GM19238 (cell line): ENCODE measurements at regions not wholly inside any gene's neighbourhood (a gene's known extent, or its start where the extent isn't known, plus 50 kb on each side); places are given as distances from the start of the nearest gene placed in this dataset.
"Not testable (repeated sequence)": the region's sequence is repeated elsewhere in the genome, so short reads cannot be mapped to it uniquely, and the experiment has no call there.

Experiments used
- DNase-seq: peaks from one replicate; pipeline ENCODE4 v3.0.0; 2011; ENCODE audit warnings: low spot score; ENCODE audit not compliant: insufficient read length

DNA sequence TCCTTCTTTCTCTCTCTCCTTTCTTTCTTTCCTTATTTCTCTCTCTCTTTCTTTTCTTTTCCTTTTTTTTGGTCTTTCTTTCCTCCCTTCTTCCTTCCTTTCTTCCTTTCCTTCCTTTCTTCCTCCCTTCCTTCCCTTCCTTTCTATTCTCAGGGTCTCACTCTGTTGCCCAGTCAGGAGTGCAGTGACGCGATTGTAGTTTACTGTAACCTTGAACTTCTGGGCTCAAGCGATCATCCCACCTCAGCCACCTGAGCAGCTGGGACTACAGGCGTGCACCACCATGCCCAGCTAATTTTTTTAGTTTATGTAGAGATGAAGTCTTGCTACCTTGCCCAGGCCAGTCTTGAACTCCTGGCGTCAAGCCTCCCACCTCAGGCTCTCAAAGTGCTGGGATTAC lies 83.8 kb upstream of the PPM1B start:
- DNase-seq: no peak

DNA sequence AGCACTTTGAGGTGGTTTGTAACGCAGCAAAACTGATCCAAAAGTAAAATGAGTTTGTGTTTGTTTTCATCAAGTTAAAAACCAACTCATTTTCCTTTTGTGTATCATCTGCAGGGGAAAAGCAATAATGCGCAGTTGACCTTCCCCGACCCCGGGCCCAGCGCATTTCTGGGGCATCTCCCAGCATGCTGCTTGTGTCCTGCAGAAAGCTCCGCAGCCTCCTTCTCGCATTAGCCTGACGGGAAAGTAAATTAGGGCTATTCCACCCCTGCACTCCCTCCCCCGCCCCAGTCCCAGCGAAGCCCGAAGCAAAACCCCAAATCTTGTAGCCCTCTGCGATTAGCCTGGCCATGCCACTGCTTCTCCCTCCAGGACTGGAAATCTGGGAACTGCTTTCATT lies 82.0 kb upstream of the PPM1B start:
- no peak for DNase-seq

DNA sequence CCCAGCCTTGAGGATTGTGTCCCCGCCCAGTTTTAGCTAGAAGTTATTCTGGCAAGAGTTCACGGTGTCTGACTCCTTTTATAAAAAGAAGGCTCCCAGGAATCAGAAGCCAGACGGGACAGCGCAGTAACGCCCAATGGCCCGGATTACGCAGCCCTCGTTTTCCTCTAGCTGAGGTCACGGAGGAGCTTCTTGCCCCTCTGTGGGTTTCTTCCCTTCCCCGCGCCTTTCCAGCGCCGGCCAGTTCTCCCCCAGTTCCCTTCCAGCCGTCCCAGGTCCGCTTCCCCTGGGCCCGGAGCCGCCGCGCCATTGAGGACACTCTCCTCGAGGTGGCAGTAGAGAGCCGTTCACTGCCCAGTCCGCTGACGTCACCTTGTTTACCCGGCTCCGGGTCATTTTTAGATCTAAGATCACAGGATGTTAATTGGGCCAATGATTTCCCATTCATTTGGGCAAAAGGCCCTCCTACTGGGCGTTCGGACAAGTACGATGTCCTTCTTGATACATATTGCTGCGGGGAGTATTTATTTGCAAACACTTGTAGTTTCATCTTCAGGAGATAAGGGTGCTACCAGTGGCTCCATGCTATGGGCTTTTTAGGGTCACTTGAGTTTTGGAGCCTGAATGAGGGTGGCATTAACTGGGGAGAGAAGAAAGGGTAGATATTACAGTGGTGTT lies 81.5 kb upstream of the PPM1B start:
- peak; percentile 58 for DNase-seq

DNA sequence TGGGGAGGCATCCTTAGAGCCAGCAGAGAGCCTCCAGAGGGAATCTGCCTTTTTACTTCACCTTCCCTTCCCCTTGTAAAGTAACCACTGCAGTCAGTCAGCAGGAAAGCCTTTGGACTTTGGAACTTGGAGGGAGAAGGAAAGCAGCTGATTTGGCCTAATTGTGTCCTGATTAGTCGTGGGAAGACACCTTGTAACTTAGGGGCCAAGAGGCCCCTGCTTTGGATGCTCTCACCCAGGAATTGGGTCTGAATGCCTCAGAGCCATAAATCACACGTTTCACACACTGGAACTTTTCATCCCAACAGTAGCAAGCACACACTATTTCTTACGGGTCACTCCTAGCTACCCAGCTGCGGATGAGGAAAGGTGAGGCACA lies 81.0 kb upstream of the PPM1B start:
- DNase-seq: no peak

DNA sequence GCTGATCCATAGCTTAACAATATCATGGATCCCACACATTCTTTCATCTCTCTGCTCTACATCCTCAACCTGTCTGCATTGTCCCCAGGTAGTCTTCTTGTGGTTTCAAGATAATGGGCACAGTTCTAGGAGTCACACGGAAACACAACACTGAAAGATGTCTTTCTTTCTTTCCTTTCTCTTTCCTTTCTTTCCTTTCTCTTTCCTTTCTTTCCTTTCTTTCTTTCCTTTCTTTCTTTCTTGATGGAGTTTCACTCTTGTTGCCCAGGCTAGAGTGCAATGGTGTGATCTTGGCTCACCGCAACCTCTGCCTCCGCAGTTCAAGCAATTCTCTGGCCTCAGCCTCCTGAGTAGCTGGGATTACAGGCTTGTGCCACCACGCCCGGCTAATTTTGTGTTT lies 76.2 kb upstream of the PPM1B start:
- not testable (repeated sequence) for DNase-seq

DNA sequence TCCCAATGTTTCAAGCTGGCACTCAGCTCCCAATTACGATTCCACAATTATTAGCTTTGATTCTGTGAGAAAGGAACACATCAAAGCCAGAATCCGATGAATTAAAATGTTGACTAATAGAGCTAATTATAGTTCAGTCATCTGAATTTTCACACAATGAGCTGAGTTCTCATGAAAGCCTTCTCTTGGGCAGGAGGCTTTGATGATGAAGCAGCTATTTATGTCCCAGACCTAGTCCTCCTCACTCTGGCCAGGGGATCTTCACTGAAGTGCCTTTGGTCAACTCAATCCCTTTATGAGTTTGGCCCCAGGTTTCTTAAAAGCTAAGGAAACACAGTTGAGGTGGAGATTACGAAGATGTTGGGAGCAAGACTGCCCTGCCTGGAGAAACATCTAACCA lies 74.7 kb upstream of the PPM1B start:
- DNase-seq: no peak

DNA sequence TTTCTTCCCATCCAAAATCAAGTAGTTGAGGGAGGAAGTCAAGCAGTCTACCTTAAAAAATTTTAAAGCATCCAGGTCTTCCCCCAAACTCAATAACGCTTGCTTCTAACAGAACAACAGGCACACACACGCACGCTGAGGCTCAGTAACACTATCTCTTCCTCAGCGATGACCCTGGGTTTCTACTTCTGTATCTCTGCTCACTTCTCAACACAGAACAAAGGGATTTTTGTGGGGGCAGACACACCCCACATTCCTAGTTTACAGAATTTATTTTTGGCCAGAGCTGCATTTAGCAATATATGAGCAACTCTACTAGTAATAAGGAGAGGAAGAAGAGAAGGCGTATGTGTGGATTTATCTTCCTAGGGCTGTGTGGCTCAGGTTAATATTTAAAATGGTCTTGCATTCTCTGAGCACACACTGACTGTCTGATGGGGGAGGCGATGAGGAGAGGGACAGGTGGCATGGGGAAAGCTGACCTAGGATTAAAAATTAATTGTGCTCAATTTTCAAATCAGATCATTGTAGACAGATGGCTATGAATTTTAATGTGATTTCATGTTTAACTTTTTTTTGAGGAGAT lies 71.3 kb upstream of the PPM1B start:
- DNase-seq: no peak

DNA sequence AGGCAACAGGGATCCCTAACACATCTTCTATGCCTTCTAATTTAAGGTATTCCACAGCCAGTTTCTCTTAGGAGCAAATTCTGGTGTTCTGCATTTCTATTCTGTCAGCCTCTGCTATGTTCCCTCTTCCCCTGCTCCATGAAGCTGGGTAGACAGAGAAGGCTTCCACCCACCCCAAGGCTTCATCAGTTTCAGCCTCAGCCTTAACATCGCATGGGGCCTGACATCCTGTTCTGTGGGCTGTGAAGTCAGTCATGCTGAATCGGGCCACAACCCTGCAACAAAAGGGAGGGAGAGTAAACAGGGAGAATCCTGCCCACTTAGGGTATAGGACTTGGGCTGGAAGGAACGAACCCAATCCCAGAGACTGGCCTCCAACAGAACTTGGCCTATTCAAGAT lies 70.6 kb upstream of the PPM1B start:
- no peak for DNase-seq

DNA sequence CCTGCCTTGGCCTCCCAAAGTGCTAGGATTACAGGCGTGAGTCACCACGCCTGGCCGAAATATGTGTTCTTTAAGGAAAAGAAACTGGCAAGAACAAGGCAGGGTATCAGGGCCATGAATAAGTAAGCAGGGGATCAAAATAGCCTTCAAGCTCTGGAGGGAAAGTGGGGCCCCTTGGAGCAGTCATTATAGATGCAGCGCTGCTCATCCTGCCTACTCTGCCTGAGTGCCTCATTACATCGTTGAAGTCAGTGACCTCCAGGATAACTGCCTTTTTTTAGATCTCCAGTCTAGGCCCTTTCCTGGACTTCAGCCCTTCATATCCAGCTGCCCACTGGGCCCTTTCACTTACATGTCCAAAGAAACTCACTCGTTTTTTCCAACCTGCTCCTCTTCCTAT lies 69.8 kb upstream of the PPM1B start:
- DNase-seq: no peak

DNA sequence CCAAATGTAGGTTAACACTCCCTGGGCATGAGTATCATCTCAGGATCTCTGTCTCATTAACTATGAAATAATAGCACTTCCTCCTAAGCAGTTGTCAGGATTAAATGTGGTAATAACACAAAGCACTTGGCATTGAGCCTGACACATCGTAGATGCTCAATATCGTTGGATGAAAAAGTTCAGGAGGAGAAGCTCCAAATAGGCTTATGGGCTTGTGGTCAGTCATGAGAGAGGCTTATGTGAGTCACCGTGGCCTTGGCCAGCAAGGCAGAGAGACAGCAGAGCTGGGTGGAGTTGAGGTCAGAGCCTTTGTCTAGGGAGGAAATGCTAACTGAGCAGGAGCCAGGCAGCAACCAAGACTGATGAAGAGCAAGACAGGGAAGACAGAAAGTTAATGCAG lies 68.3 kb upstream of the PPM1B start:
- DNase-seq: no peak

DNA sequence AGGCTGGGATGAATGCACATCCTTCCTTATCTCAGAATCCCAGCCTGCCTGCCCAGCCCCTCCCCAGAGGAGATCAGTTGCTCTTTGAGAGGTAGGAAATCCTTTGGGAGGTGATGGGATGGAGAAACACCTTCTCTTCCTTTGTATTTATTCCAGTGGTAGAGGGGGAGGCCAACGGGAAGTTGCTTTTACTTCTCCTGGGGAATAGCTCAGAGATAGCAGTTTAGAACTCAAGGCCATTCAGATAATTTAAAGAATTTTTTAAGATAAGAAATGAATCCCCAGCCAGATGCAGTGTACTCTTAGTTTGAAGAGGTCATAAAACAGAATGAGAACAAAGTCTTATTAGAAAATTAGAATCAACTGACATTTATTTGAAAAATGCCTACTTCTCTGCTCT lies 67.4 kb upstream of the PPM1B start:
- no peak for DNase-seq

DNA sequence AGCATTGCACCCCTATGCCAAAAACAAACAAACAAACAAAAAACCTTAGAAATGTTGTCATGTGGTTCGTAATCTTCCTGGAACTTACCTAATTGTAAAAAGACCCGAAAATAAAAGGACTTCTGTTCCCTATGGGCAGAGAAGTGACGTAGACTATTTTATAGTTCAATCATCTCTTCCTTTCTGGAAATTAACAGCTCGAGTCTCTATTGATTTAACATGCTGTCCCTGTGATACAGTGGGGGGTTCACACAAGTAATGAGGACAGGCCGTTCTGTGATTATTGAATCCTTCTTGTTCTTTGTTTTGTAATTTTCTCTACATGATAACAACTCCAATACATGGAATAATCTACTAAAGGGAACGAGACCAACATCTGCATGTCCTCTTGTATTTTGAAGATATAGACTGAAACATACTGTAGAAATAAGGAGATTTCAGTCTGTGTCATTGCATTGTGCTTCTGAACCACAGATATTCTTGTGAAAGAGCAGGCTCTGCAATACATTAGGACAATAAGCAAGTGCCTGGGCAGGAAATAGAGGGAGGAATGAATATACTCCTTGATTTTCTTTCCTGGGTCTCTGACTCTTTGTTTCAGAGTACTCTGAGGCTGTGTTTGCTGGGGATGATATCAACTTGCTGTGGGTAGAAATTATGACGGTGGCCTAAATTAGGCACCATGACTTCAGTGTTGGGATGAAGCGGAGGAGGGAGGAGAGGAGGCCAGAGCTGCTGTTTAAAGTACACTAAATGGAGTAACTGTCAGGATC lies 65.7 kb upstream of the PPM1B start:
- DNase-seq: no peak

DNA sequence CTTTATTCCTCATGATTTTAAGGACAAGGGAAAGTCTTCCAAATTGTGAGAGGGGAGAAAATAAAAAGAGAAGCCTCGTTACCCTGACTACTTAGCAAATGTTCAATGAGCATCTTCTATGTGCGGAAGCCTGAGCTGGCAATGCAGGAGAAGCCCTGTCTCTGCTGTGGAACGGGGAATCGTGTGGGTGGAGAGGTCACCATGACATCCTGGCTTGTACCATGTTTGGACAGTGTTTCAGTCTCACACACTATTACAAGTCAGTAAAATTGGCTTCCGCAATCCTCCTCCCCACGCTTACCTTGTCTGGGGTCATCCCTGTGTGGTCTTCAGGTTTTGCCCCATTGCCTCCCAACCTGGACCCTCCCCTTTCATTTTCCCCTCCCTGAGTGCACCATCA lies 65.0 kb upstream of the PPM1B start:
- no peak for DNase-seq

DNA sequence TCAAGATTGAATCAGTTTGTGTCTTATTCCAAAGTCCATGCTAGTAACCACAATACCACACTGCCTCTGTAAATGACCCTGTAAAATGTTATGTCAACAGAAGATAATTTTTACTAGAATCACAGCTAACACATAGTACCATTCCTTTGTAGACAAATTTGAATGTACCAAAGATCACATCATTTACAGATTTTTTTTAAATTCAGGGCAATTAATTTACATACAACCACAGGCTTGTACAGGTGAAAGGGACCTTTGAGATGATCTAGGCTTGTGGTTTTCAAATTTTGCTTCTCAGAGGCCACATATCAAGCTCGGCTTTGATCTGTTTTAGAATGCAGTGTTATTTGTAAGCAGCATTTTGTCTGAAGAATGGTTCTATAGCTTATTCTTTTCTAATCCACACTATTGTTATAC lies 63.8 kb upstream of the PPM1B start:
- DNase-seq: no peak

DNA sequence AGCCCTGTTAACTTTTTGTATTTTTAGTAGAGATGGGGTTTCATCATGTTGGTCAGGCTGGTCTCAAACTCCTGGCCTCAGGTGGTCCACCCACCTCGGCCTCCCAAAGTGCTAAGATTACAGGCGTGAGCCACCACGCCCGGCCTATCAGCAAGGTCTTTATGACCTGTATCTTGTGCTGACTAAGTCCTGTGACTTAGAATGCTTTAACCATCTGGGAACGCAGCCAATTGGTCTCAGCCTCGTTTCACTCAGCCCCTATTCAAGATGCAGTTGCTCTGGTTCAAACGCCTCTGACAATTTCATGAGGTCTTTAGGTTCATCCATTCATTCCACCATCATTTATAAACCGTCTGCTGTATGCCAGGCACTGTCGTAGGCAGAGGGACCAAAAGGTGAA lies 62.2 kb upstream of the PPM1B start:
- DNase-seq: not testable (repeated sequence)

DNA sequence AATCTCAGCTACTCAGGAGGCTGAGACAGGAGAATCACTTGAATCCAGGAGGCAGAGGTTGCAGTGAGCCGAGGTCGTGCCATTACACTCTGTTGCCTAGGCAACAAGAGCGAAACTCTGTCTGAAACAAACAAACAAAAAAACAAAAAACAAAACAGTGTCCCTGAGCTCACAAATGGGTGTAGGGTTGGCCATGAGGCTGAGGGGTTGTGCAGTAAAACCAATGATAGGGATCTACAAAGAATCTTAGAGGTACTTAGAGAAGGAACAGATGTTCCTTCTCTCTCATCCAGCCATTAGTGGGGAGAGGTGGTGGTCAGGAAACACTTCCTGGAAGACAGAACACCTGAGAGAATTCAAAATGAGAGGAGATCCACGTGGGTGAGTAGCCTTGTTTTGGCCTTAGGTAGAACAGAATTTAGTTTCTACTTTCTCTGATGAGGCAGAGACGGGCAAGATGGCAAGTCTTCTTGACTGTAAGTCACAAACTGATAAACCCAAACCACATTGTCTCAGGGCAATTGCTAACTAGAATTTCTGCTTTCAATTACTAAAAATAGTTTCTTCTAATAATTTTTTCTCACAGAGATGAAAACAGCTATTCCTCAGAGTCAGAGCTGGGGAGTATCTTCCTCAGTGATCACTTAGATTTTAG lies 61.5 kb upstream of the PPM1B start:
- no peak for DNase-seq

DNA sequence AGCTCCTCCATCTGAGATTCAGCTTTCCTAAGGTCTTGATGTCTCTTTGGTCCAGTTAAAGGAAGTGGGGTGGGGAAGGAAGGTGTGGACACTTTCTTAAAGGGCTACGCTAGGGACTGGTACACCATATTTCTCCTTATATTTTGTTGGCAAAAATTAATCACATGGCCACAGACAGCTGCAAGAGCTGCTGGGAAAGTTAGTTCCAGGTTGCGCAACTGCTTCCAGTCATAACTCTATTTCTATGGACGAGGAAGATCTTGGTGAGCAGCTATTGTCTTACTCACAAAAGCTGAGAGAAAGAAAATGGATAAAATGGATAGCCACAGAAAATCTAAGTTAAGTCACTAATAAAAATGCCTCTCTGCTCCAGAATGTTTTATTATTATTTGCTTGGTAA lies 60.7 kb upstream of the PPM1B start:
- DNase-seq: no peak

DNA sequence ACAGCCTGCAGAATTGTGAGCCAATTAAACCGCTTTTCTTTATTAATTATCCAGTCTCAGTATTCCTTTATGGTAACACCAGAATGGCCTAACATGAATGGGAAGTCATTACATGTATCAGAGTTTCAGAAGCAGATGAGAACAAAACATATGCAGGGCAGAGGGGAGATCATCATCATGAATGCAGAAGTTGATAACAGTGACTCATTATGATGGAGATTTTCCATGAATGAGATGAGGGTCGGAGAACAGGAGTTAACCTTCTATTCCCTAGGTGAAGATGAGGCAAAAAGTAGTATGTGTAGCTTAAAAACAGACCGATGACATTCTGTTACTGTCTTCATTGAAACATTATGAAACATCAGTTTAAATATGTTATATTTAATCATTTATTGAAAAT lies 59.5 kb upstream of the PPM1B start:
- DNase-seq: no peak

DNA sequence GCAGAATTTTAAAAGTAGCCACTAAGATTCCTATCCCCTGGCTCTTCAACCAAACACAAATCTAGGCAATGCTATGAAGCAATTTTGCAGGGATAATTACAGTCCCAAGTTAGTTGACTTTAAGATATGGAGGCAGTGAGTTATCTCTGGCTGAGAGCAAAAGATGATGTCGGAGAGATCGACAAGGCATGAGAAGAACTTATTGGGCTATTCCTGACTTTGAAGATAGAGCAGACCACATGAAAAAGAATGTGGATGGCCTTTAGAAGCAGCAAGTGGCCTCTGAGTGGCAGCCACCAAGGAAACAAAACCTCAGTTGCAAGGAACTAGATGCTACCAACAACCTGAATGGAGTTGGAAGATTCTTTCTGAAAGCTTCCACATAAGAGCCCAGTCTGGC lies 58.2 kb upstream of the PPM1B start:
- no peak for DNase-seq

DNA sequence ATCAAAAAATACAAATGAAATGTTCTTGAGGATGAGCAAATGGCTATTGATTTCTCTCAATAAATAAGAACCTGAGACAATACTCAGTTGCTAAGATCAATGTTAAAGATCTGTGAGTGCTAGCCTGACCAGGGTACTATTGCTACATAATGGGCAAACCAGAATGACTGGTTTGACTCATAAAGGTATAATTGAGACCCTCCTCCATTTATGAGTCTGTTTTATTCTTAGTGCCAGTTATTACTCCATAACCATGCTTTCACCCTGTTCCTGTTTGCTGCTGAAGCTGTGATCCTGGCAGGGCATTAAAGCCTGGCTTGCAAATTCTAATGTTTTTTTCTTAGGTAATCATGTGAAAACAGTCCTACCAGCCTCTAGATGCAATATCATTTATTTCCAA lies 56.6 kb upstream of the PPM1B start:
- DNase-seq: no peak

DNA sequence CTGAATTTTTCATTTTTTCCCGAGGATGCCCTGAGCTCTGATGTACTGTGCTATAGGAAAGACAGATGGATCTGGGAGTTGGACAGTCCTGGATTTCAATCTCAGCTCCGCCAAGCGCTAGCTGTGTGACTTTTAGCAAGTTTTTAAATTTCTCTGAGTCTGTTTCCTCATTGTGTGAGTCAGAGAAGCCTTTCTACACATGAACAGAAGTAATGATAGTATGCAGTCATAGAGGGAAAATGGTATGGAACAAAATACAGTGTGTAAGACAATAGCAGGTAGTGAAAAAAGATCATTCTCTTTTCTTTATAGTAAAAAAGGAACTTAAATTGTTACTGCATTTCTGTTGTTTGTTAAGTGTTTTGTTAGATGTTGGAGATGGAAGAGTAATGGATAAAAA lies 52.4 kb upstream of the PPM1B start:
- no peak for DNase-seq

DNA sequence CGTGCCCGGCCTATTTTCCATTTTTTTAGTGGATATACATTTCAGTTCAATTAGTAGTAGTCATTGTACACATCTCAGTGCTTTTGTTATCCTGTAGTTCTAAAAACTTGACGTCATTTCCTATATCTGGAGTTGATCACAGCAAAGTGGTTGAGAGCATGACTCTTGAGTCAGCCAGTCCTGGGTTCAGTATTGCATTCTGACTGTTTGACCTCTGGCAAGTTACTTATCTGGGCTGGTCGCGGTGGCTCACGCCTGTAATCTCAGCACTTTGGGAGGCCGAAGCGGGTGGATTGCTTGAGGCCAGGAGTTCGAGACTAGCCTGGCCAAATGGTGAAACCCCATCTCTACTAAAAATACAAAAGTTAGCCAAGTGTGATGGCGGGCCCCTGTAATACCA lies 50.4 kb upstream of the PPM1B start:
- DNase-seq: no peak
